SK-N-SH (cell line): ENCODE measurements at regions not wholly inside any gene's neighbourhood (a gene's known extent, or its start where the extent isn't known, plus 50 kb on each side); places are given as distances from the start of the nearest gene placed in this dataset.

Experiments used
- CTCF ChIA-PET: fragments of 300-600, 350-600 bp; formaldehyde crosslinking; extraction: SDS; loops from one replicate; lab custom pipeline; 2021; lab: Yijun Ruan, JAX
- POLR2A ChIA-PET: fragments of 350-600 bp; sonication (Branson Sonifier 250); formaldehyde crosslinking; extraction: SDS; loops from one replicate; lab custom pipeline; 2020; ENCODE audit warnings: antibody characterized with exemption, inconsistent platforms; lab: Yijun Ruan, JAX
- DNase-seq: peaks from one replicate; pipeline ENCODE4 v3.0.0; 2012
- H2AFZ ChIP-seq: fragments of 200-600 bp; sonication (generic); 2 replicates; pipeline ENCODE4 v1.8.1; 2016; ENCODE audit warnings: antibody characterized with exemption, mild to moderate bottlenecking, low read depth
- H3F3A ChIP-seq: fragments of 200-600 bp; sonication (generic); replicated peaks from 2 replicates; pipeline ENCODE3; 2016; ENCODE audit warnings: antibody characterized with exemption, mild to moderate bottlenecking; ENCODE audit not compliant: insufficient read depth
- H3K27ac ChIP-seq, 2 experiments: fragments of 200-500 bp in 1 of 2; fragments of 200-600 bp in 1 of 2; sonication (Bioruptor generic) in 1 of 2; sonication (generic), shearing (Covaris generic) in 1 of 2; 2 replicates each; pipeline versions ENCODE4 v1.5.1 to v1.6.1; 2014 to 2016; ENCODE audit warnings: low read depth in 2 of 2, inconsistent platforms in 1 of 2, low read length in 1 of 2, mild to moderate bottlenecking in 1 of 2, mixed read lengths in 1 of 2
- H3K27me3 ChIP-seq: fragments of 200-600 bp; sonication (generic), shearing (Covaris generic); 2 replicates; pipeline ENCODE4 v1.6.1; 2016; ENCODE audit warnings: mixed run types; ENCODE audit not compliant: insufficient read depth
- H3K36me3 ChIP-seq, 2 experiments: fragments of 200-500 bp in 1 of 2; fragments of 200-600 bp in 1 of 2; sonication (Bioruptor generic) in 1 of 2; sonication (generic) in 1 of 2; replicated peaks in 1 of 2; 2 replicates each; pipeline versions ENCODE3 to v1.5.1; 2014 to 2016; ENCODE audit warnings: low read length in 1 of 2, mild to moderate bottlenecking in 1 of 2; ENCODE audit not compliant: insufficient read depth in 2 of 2, control insufficient read depth in 1 of 2
- H3K4me1 ChIP-seq, 2 experiments: fragments of 200-500 bp in 1 of 2; fragments of 200-600 bp in 1 of 2; sonication (Bioruptor generic) in 1 of 2; sonication (generic), shearing (Covaris generic) in 1 of 2; 2 replicates each; pipeline versions ENCODE4 v1.5.1 to v1.6.1; 2014 to 2016; ENCODE audit warnings: low read depth in 1 of 2, low read length in 1 of 2, mixed run types in 1 of 2; ENCODE audit not compliant: insufficient read depth in 2 of 2, control insufficient read depth in 1 of 2
- H3K4me2 ChIP-seq: fragments of 200-600 bp; sonication (generic), shearing (Covaris generic); 2 replicates; pipeline ENCODE4 v1.6.1; 2017; ENCODE audit warnings: mixed run types
- H3K4me3 ChIP-seq, 2 experiments: fragments of 200-500 bp in 1 of 2; fragments of 200-600 bp in 1 of 2; sonication (Bioruptor generic) in 1 of 2; sonication (generic), shearing (Covaris generic) in 1 of 2; 2 replicates each; pipeline versions ENCODE4 v1.5.1 to v1.8.1; 2014 to 2016; ENCODE audit warnings: low read depth in 2 of 2, inconsistent platforms in 1 of 2, low read length in 1 of 2, mild to moderate bottlenecking in 1 of 2, mixed read lengths in 1 of 2, moderate library complexity in 1 of 2
- H3K79me2 ChIP-seq: fragments of 200-600 bp; sonication (generic); 2 replicates; pipeline ENCODE4 v1.8.1; 2017; ENCODE audit warnings: mild to moderate bottlenecking; ENCODE audit not compliant: insufficient read depth
- H3K9ac ChIP-seq: fragments of 200-600 bp; sonication (generic); 2 replicates; pipeline ENCODE4 v1.6.1; 2017; ENCODE audit warnings: mixed run types
- H3K9me2 ChIP-seq: fragments of 200-600 bp; sonication (generic); 2 replicates; pipeline ENCODE4 v1.6.1; 2017; ENCODE audit warnings: mixed run types
- H3K9me3 ChIP-seq: fragments of 200-600 bp; sonication (generic); 2 replicates; pipeline ENCODE4 v1.6.1; 2017; ENCODE audit warnings: mixed run types, mild to moderate bottlenecking, moderate library complexity
- H4K20me1 ChIP-seq: fragments of 200-600 bp; sonication (generic); 2 replicates; pipeline ENCODE4 v1.6.1; 2017; ENCODE audit warnings: mild to moderate bottlenecking, mixed run types; ENCODE audit not compliant: insufficient read depth
- ELF1 ChIP-seq: IDR thresholded peaks from 2 replicates; pipeline ENCODE4 v1.4.0; 2012
- EP300 ChIP-seq, 2 experiments: IDR thresholded peaks; 2 replicates each; pipeline versions ENCODE4 v1.4.0 to v1.6.1; 2012; ENCODE audit warnings: borderline replicate concordance in 1 of 2, low read depth in 1 of 2, low read length in 1 of 2
- FOSL2 ChIP-seq: IDR thresholded peaks from 2 replicates; pipeline ENCODE4 v1.4.0; 2012; ENCODE audit warnings: low read depth, mild to moderate bottlenecking, moderate library complexity, borderline replicate concordance
- FOXJ3 ChIP-seq: sonication (generic); formaldehyde crosslinking; IDR thresholded peaks from 2 replicates; pipeline ENCODE4 v1.5.1; 2020; ENCODE audit warnings: mild to moderate bottlenecking, missing genetic modification reagents
- FOXM1 ChIP-seq: IDR thresholded peaks from 2 replicates; pipeline ENCODE4 v1.4.0; 2012; ENCODE audit warnings: low read depth, mild to moderate bottlenecking
- GABPA ChIP-seq: IDR thresholded peaks from 2 replicates; pipeline ENCODE4 v1.4.0; 2012; ENCODE audit warnings: low read depth, mild to moderate bottlenecking
- GATA2 ChIP-seq: sonication (generic); formaldehyde crosslinking; IDR thresholded peaks from 2 replicates; pipeline ENCODE4 v1.5.0; 2020; ENCODE audit warnings: mild to moderate bottlenecking, missing genetic modification reagents
- JUND ChIP-seq: IDR thresholded peaks from 2 replicates; pipeline ENCODE4 v1.4.0; 2012
- MXI1 ChIP-seq: IDR thresholded peaks from 2 replicates; pipeline ENCODE4 v1.6.1; 2012; ENCODE audit warnings: mild to moderate bottlenecking, low read depth, low read length, improper control_type of control experiment
- NRF1 ChIP-seq: IDR thresholded peaks from 2 replicates; pipeline ENCODE4 v1.6.1; 2012; ENCODE audit warnings: low read depth, mild to moderate bottlenecking, low read length
- POLR2AphosphoS5 ChIP-seq: IDR thresholded peaks from 2 replicates; pipeline ENCODE4 v1.6.1; 2012; ENCODE audit warnings: low read depth, low read length
- RXRA ChIP-seq: IDR thresholded peaks from 2 replicates; pipeline ENCODE4 v1.4.0; 2012; ENCODE audit warnings: low read depth, mild to moderate bottlenecking, borderline replicate concordance
- SMC3 ChIP-seq: IDR thresholded peaks from 2 replicates; pipeline ENCODE4 v1.6.1; 2012; ENCODE audit warnings: low read depth, low read length, improper control_type of control experiment
- TAF1 ChIP-seq: IDR thresholded peaks from 2 replicates; pipeline ENCODE4 v1.6.1; 2012; ENCODE audit warnings: low read depth, mild to moderate bottlenecking, low read length, moderate library complexity, borderline replicate concordance
- TCF12 ChIP-seq: IDR thresholded peaks from 2 replicates; pipeline ENCODE4 v1.4.0; 2012
- TEAD4 ChIP-seq: IDR thresholded peaks from 2 replicates; pipeline ENCODE4 v1.4.0; 2012; ENCODE audit warnings: mild to moderate bottlenecking, borderline replicate concordance; ENCODE audit not compliant: insufficient read depth
- YY1 ChIP-seq: IDR thresholded peaks from 2 replicates; pipeline ENCODE4 v1.4.0; 2012; ENCODE audit warnings: low read depth, mild to moderate bottlenecking
- WGBS: methylation state at CpG from one replicate; pipeline ENCODE4 v1.1.6; 2017; ENCODE audit warnings: low lambda C conversion rate; 5-methylcytosine and 5-hydroxymethylcytosine counted together
- TF ChIP-seq, protein P1 (sequence below): fragments of 200-600 bp; sonication (generic); IDR thresholded peaks from 2 replicates; pipeline ENCODE4 v1.6.1; 2017; ENCODE audit warnings: antibody characterized with exemption, mild to moderate bottlenecking, moderate library complexity
- TF ChIP-seq, protein P2 (sequence below): IDR thresholded peaks from 2 replicates; pipeline ENCODE4 v1.6.1; 2012; ENCODE audit warnings: mild to moderate bottlenecking, low read depth, low read length, moderate library complexity
- TF ChIP-seq, protein P3 (sequence below): IDR thresholded peaks from 2 replicates; pipeline ENCODE4 v1.4.0; 2012; ENCODE audit warnings: low read depth
- TF ChIP-seq, protein P4 (sequence below): IDR thresholded peaks from 2 replicates; pipeline ENCODE4 v1.4.0; 2012; ENCODE audit warnings: low read depth, borderline replicate concordance
- TF ChIP-seq, protein P5 (sequence below): fragments of 150-350 bp; IDR thresholded peaks from 2 replicates; pipeline ENCODE4 v1.6.1; 2017; ENCODE audit warnings: antibody characterized with exemption, low read length, low read depth, borderline replicate concordance
- TF ChIP-seq, protein P6 (sequence below): IDR thresholded peaks from 2 replicates; pipeline ENCODE4 v1.4.0; 2012; ENCODE audit warnings: low read depth, borderline replicate concordance
- TF ChIP-seq, protein P7 (sequence below): IDR thresholded peaks from 2 replicates; pipeline ENCODE4; 2012

DNA sequence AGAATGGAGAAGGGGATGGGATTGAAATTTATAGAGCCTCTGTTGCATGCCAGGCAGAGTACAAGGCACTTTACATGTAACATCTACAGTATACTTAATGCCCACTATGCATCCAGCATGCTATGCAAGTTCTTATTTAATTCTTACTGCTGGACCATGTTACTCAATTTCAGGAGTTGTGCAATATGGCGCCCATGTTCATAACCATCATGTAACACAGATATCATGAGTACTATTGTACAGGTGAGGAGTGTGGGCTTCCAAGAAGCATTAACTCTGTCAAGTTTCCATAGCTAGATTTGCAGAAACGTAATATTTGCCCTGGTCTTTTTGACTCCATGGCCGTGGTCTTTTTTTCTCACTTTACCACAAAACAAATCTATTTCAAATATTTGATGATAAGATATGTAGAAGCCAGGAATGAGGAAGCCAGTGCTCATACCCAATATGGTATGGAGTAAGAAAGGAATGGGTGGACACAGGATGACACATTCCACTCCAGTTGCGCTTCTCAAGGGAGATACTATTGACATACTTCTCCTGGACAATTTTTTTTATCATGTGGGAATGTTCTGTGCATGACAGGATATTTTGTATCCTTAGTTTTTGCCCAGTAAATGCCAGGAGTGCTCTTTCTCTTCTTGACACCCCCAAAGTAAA lies 191.8 kb downstream of the C12orf75 start:
- Histone ChIP-seq H3K4me3 (no peak overlapping the region), H3K9ac (peak overlapping the region; percentile 51; the same call in 1 of the 2 replicates), H3K9me2 (no peaks in the 10 kb centered on the region), H3K4me1 (peaks cover 7 to 8% of the 10 kb centered on the region in 2 experiments), H3K4me2 (peak overlapping the region; percentile 71), H3K27me3 (no peaks in the 10 kb centered on the region), H3K36me3 (no peaks in the 10 kb centered on the region), H3F3A (peaks cover 20% of the 10 kb centered on the region), H2AFZ (no peak overlapping the region), H4K20me1 (no peaks in the 10 kb centered on the region), H3K79me2 (no peaks in the 10 kb centered on the region), H3K9me3 (no peaks in the 10 kb centered on the region), H3K27ac (peak overlapping the region; percentile 65 to 83; a peak in 3 of 4 replicates)
- ChIA-PET CTCF (no interaction called here), POLR2A (no interaction called here)
- DNase-seq = no peak
- whole genome bisulfite sequencing = 58% methylated on average over 4 of the region's 4 CpGs
- TF ChIP-seq, protein P1, sequence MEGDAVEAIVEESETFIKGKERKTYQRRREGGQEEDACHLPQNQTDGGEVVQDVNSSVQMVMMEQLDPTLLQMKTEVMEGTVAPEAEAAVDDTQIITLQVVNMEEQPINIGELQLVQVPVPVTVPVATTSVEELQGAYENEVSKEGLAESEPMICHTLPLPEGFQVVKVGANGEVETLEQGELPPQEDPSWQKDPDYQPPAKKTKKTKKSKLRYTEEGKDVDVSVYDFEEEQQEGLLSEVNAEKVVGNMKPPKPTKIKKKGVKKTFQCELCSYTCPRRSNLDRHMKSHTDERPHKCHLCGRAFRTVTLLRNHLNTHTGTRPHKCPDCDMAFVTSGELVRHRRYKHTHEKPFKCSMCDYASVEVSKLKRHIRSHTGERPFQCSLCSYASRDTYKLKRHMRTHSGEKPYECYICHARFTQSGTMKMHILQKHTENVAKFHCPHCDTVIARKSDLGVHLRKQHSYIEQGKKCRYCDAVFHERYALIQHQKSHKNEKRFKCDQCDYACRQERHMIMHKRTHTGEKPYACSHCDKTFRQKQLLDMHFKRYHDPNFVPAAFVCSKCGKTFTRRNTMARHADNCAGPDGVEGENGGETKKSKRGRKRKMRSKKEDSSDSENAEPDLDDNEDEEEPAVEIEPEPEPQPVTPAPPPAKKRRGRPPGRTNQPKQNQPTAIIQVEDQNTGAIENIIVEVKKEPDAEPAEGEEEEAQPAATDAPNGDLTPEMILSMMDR = no peak
- TF ChIP-seq GABPA (no peak), TCF12 (peak; percentile 65), SMC3 (no peak), POLR2AphosphoS5 (no peak), TEAD4 (no peak), FOSL2 (no peak), YY1 (no peak), ELF1 (peak; percentile 81; the same call in 1 of the 2 replicates), MXI1 (no peak), RXRA (no peak), NRF1 (no peak), GATA2 (CRISPR knock-in tag) (no peak), EP300 (IDR thresholded peaks at IDR 0.05; ENCODE audit: borderline replicate concordance in 1 of 2, low read depth in 1 of 2, low read length in 1 of 2) (peak in 1 of 2 experiments; percentile 59; a peak in 1 of 4 replicates), TAF1 (no peak), JUND (0 out of 2 replicates have a peak, but pooled peaks have one; percentile 12), FOXM1 (no peak), FOXJ3 (CRISPR knock-in tag) (no peak)
- TF ChIP-seq, protein P2, sequence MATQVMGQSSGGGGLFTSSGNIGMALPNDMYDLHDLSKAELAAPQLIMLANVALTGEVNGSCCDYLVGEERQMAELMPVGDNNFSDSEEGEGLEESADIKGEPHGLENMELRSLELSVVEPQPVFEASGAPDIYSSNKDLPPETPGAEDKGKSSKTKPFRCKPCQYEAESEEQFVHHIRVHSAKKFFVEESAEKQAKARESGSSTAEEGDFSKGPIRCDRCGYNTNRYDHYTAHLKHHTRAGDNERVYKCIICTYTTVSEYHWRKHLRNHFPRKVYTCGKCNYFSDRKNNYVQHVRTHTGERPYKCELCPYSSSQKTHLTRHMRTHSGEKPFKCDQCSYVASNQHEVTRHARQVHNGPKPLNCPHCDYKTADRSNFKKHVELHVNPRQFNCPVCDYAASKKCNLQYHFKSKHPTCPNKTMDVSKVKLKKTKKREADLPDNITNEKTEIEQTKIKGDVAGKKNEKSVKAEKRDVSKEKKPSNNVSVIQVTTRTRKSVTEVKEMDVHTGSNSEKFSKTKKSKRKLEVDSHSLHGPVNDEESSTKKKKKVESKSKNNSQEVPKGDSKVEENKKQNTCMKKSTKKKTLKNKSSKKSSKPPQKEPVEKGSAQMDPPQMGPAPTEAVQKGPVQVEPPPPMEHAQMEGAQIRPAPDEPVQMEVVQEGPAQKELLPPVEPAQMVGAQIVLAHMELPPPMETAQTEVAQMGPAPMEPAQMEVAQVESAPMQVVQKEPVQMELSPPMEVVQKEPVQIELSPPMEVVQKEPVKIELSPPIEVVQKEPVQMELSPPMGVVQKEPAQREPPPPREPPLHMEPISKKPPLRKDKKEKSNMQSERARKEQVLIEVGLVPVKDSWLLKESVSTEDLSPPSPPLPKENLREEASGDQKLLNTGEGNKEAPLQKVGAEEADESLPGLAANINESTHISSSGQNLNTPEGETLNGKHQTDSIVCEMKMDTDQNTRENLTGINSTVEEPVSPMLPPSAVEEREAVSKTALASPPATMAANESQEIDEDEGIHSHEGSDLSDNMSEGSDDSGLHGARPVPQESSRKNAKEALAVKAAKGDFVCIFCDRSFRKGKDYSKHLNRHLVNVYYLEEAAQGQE = no peak
- TF ChIP-seq, protein P3, sequence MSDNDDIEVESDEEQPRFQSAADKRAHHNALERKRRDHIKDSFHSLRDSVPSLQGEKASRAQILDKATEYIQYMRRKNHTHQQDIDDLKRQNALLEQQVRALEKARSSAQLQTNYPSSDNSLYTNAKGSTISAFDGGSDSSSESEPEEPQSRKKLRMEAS = no peak
- TF ChIP-seq, protein P4, sequence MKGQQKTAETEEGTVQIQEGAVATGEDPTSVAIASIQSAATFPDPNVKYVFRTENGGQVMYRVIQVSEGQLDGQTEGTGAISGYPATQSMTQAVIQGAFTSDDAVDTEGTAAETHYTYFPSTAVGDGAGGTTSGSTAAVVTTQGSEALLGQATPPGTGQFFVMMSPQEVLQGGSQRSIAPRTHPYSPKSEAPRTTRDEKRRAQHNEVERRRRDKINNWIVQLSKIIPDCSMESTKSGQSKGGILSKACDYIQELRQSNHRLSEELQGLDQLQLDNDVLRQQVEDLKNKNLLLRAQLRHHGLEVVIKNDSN = no peak
- TF ChIP-seq, protein P5, sequence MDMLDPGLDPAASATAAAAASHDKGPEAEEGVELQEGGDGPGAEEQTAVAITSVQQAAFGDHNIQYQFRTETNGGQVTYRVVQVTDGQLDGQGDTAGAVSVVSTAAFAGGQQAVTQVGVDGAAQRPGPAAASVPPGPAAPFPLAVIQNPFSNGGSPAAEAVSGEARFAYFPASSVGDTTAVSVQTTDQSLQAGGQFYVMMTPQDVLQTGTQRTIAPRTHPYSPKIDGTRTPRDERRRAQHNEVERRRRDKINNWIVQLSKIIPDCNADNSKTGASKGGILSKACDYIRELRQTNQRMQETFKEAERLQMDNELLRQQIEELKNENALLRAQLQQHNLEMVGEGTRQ = no peak
- TF ChIP-seq, protein P6, sequence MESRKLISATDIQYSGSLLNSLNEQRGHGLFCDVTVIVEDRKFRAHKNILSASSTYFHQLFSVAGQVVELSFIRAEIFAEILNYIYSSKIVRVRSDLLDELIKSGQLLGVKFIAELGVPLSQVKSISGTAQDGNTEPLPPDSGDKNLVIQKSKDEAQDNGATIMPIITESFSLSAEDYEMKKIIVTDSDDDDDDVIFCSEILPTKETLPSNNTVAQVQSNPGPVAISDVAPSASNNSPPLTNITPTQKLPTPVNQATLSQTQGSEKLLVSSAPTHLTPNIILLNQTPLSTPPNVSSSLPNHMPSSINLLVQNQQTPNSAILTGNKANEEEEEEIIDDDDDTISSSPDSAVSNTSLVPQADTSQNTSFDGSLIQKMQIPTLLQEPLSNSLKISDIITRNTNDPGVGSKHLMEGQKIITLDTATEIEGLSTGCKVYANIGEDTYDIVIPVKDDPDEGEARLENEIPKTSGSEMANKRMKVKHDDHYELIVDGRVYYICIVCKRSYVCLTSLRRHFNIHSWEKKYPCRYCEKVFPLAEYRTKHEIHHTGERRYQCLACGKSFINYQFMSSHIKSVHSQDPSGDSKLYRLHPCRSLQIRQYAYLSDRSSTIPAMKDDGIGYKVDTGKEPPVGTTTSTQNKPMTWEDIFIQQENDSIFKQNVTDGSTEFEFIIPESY = no peak
- TF ChIP-seq, protein P7, sequence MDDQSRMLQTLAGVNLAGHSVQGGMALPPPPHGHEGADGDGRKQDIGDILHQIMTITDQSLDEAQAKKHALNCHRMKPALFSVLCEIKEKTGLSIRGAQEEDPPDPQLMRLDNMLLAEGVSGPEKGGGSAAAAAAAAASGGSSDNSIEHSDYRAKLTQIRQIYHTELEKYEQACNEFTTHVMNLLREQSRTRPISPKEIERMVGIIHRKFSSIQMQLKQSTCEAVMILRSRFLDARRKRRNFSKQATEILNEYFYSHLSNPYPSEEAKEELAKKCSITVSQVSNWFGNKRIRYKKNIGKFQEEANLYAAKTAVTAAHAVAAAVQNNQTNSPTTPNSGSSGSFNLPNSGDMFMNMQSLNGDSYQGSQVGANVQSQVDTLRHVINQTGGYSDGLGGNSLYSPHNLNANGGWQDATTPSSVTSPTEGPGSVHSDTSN = peak; percentile 14; the same call in 1 of the 2 replicates
